ENCODE measurements at regions not wholly inside any gene's neighbourhood (a gene's known extent, or its start where the extent isn't known, plus 50 kb on each side); places are given as distances from the start of the nearest gene placed in this dataset.
A peak's percentile ranks its signal among the peaks of the same experiment; 100 is the strongest.
"Not testable (repeated sequence)": the region's sequence is repeated elsewhere in the genome, so short reads cannot be mapped to it uniquely, and the experiment has no call there.

DNA sequence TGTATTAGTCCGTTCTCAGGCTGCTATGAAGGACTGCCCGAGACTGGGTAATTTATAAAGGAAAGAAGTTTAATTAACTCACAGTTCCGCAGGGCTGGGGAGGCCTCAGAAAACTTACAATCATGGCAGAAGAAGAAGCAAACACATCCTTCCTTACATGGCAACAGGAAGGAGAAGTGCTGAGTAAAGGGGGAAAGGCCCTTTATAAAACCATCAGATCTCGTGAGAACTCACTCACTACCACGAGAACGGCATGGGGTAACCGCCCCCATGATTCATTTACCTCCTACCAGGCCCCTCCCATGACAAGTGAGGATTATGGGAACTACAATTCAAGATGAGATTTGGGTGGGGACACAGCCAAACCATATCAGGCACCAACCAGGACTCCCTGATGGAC is 51.4 kb upstream of the PAX7 start:
- H3K9me3 ChIP-seq, H3K36me3 ChIP-seq, H3K4me3 ChIP-seq, H3K27me3 ChIP-seq: not testable (repeated sequence)
- peak; percentile 7 for DNase-seq

DNA sequence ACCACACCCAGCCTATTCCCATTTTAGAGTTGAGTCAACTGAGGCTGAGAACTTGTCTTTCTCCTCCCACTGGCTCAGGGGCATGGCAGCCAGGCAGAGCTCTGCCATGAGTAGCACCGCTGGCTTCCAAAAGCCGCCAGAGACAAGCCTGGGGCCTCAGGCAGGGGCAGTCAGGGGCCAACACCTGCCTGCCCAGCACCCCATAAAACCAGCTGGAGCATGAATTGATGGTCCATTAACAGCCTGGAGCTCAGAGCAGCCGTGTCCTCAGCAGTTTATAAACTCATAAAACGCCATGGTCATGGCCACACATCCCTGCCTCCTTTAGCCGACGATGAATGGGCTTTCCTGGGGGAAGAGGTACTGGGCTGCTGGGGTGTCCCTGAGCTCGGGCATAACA is 50.6 kb upstream of the PAX7 start:
- no peaks in the 10 kb centered on the region for H3K36me3 ChIP-seq
- H3K9me3 ChIP-seq, result no peaks in the 10 kb centered on the region
- H3K4me3 ChIP-seq, result no peak overlapping the region
- no peaks in the 10 kb centered on the region for H3K27me3 ChIP-seq
- no peak for DNase-seq

DNA sequence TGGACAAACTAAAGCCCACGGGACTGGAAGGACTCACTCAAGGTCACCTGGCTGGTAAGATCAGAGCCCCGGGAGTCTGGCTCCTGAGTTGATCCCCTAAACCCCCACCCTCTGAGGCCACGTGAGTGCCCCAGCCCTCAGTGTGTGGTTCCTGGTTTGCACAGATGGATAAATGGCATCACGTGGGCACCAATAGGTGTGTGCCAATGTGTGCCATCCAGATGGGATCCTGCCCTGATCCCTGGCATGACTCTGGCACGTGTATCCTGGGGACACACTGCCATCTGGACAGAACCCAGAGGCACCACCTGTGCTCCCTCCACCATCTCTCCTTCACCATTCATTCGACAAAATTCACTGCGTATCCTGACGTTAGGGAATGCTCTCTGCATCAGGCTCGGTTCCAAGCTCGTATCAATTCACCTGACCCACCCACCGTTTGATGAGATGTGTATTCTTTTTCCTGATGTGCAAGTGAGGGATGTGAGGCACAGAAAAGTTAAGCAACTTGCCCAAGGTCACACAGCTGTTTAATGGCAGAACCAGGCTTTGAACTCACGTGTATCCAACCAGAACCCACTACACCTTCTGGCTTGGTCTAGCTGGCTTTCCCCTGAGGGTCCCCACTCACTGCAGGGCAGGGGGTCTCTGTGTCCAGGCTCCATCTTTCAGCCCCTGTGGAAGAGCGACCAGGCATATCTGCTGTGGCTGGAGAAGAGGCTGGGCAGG is 49.8 kb upstream of the PAX7 start:
- Histone ChIP-seq H3K27me3 (no peaks in the 10 kb centered on the region), H3K4me3 (no peak overlapping the region), H3K9me3 (no peaks in the 10 kb centered on the region), H3K36me3 (no peaks in the 10 kb centered on the region)
- DNase-seq, result no peak

All from MG63 (cell line).